ENCODE measurements at regions not wholly inside any gene's neighbourhood (a gene's known extent, or its start where the extent isn't known, plus 50 kb on each side); places are given as distances from the start of the nearest gene placed in this dataset.

GRCh38 chr1:208855403-208855802 lies 611.2 kb upstream of the PLXNA2 start:
- H3K4me2 ChIP-seq (ENCODE audit: low read depth, low read length, poor library complexity, severe bottlenecking): no peak overlapping the region
- H3K9me3 ChIP-seq (ENCODE audit: insufficient read depth, low read length): no peaks in the 10 kb centered on the region
- no peaks in the 10 kb centered on the region for H4K20me1 ChIP-seq (ENCODE audit: low read depth, low read length)
- H3K27ac ChIP-seq (ENCODE audit: low read depth, low read length): no peak overlapping the region
- TF ChIP-seq EZH2phosphoT487 (conservative IDR thresholded peaks at IDR 0.05; ENCODE audit: low read length): no peak
- TF ChIP-seq CTCF (IDR thresholded peaks at IDR 0.05; ENCODE audit: insufficient read depth, low read length, poor library complexity, severe bottlenecking): no peak
- no peak overlapping the region for H2AFZ ChIP-seq (ENCODE audit: low read depth, low read length, severe bottlenecking)
- no peak overlapping the region for H3K4me3 ChIP-seq (ENCODE audit: insufficient read depth, low read length, poor library complexity, severe bottlenecking)
- no peaks in the 10 kb centered on the region for H3K36me3 ChIP-seq (ENCODE audit: low read length)
- H3K9me2 ChIP-seq (replicated peaks; ENCODE audit: insufficient read depth, low read length): no peaks in the 10 kb centered on the region
- no peaks in the 10 kb centered on the region for H3K27me3 ChIP-seq (ENCODE audit: low read length)
- H3K9ac ChIP-seq (ENCODE audit: low read length): no peak overlapping the region
- H3K79me2 ChIP-seq (ENCODE audit: insufficient read depth, low read length): no peaks in the 10 kb centered on the region
- H3F3A ChIP-seq (ENCODE audit: insufficient read depth): no peaks in the 10 kb centered on the region

GRCh38 chr1:208857465-208857864 lies 613.3 kb upstream of the PLXNA2 start:
- H3K27me3 ChIP-seq (ENCODE audit: low read length): no peaks in the 10 kb centered on the region
- no peak overlapping the region for H3K9ac ChIP-seq (ENCODE audit: low read length)
- H4K20me1 ChIP-seq (ENCODE audit: low read depth, low read length): no peaks in the 10 kb centered on the region
- no peak overlapping the region for H3K4me2 ChIP-seq (ENCODE audit: low read depth, low read length, poor library complexity, severe bottlenecking)
- H2AFZ ChIP-seq (ENCODE audit: low read depth, low read length, severe bottlenecking): no peak overlapping the region
- H3F3A ChIP-seq (ENCODE audit: insufficient read depth): no peaks in the 10 kb centered on the region
- H3K27ac ChIP-seq (ENCODE audit: low read depth, low read length): no peak overlapping the region
- H3K9me2 ChIP-seq (replicated peaks; ENCODE audit: insufficient read depth, low read length): no peaks in the 10 kb centered on the region
- no peaks in the 10 kb centered on the region for H3K36me3 ChIP-seq (ENCODE audit: low read length)
- TF ChIP-seq CTCF (IDR thresholded peaks at IDR 0.05; ENCODE audit: insufficient read depth, low read length, poor library complexity, severe bottlenecking): no peak
- no peak for TF ChIP-seq EZH2phosphoT487 (conservative IDR thresholded peaks at IDR 0.05; ENCODE audit: low read length)
- H3K9me3 ChIP-seq (ENCODE audit: insufficient read depth, low read length): no peaks in the 10 kb centered on the region
- no peak overlapping the region for H3K4me3 ChIP-seq (ENCODE audit: insufficient read depth, low read length, poor library complexity, severe bottlenecking)
- H3K79me2 ChIP-seq (ENCODE audit: insufficient read depth, low read length): no peaks in the 10 kb centered on the region

- Histone ChIP-seq H3K27ac (ENCODE audit: low read depth, low read length) (no peak overlapping the region), H3K4me3 (ENCODE audit: insufficient read depth, low read length, poor library complexity, severe bottlenecking) (no peak overlapping the region), H3K4me2 (ENCODE audit: low read depth, low read length, poor library complexity, severe bottlenecking) (no peak overlapping the region), H3K9me3 (ENCODE audit: insufficient read depth, low read length) (no peaks in the 10 kb centered on the region), H3K36me3 (ENCODE audit: low read length) (no peaks in the 10 kb centered on the region), H3F3A (ENCODE audit: insufficient read depth) (no peaks in the 10 kb centered on the region), H3K79me2 (ENCODE audit: insufficient read depth, low read length) (no peaks in the 10 kb centered on the region), H3K9ac (ENCODE audit: low read length) (no peak overlapping the region), H2AFZ (ENCODE audit: low read depth, low read length, severe bottlenecking) (no peak overlapping the region), H4K20me1 (ENCODE audit: low read depth, low read length) (no peaks in the 10 kb centered on the region), H3K9me2 (replicated peaks; ENCODE audit: insufficient read depth, low read length) (no peaks in the 10 kb centered on the region), H3K27me3 (ENCODE audit: low read length) (no peaks in the 10 kb centered on the region)
- TF ChIP-seq CTCF (IDR thresholded peaks at IDR 0.05; ENCODE audit: insufficient read depth, low read length, poor library complexity, severe bottlenecking) (no peak), EZH2phosphoT487 (conservative IDR thresholded peaks at IDR 0.05; ENCODE audit: low read length) (no peak)
Measured at GRCh38 chr1:208858738-208859137, 614.6 kb upstream of the PLXNA2 start.

Measured in SU-DHL-6 (cell line).